HCT116 (cell line): ENCODE measurements at regions not wholly inside any gene's neighbourhood (a gene's known extent, or its start where the extent isn't known, plus 50 kb on each side); places are given as distances from the start of the nearest gene placed in this dataset.

Source experiments
- ATAC-seq: fragments of 200-7000 bp; cut with Tn5 transposase; 2 replicates; pipeline ENCODE4 v1.9.1; 2020; ENCODE audit warnings: mild to moderate bottlenecking, moderate library complexity
- BruUV-seq: library from RNA; stranded (reverse); fragments of 400-500 nt; replicated peaks from 2 replicates; lab custom pipeline; 2021; lab: Mats Ljungman, UMichigan
- CTCF ChIA-PET: fragments of 300-600 bp; sonication (Branson Sonifier 250); formaldehyde crosslinking; loops from one replicate; lab custom pipeline; 2021; ENCODE audit warnings: antibody characterized with exemption; lab: Charles Lee
- POLR2A ChIA-PET: fragments of 300-600, 350-600 bp; sonication (Branson Sonifier 250); formaldehyde crosslinking; loops from one replicate; lab custom pipeline; 2021; ENCODE audit warnings: antibody characterized with exemption; lab: Charles Lee
- RAD21 ChIA-PET, 2 experiments: fragments of 300-600 bp; sonication (Branson Sonifier 250); formaldehyde crosslinking; loops; one replicate each; lab custom pipeline; 2023; ENCODE audit warnings: low total read pairs in 2 of 2; ENCODE audit not compliant: uncharacterized antibody in 2 of 2, unreplicated experiment in 2 of 2, low non-redundant PET in 1 of 2; lab: Charles Lee
- DNase-seq: peaks from one replicate; pipeline ENCODE4 v3.0.0-alpha.2; 2010; ENCODE audit warnings: low read depth, low spot score
- H2AFZ ChIP-seq: fragments of 200-600 bp; shearing (Covaris generic), sonication (generic); 2 replicates; pipeline ENCODE4 v1.6.1; 2017; ENCODE audit warnings: low read depth, mixed run types, mixed read lengths, antibody characterized with exemption, low read length; ENCODE audit not compliant: poor library complexity, severe bottlenecking
- H3K27ac ChIP-seq: 2 replicates; pipeline ENCODE4 v1.5.1; 2012; ENCODE audit warnings: low read depth, low read length
- H3K27me3 ChIP-seq: fragments of 200-600 bp; sonication (generic); 2 replicates; pipeline ENCODE4 v1.6.1; 2016; ENCODE audit warnings: mixed run types, low read length, mixed read lengths; ENCODE audit not compliant: insufficient read depth
- H3K36me3 ChIP-seq, 2 experiments: fragments of 200-500 bp in 1 of 2; fragments of 200-600 bp in 1 of 2; sonication (Bioruptor generic) in 1 of 2; sonication (generic) in 1 of 2; 2 replicates each; pipeline versions ENCODE4 v1.5.1 to v1.6.1; 2014 to 2016; ENCODE audit warnings: low read length in 2 of 2, inconsistent platforms in 1 of 2, mixed read lengths in 1 of 2, mixed run types in 1 of 2; ENCODE audit not compliant: insufficient read depth in 2 of 2, control insufficient read depth in 1 of 2
- H3K4me1 ChIP-seq, 2 experiments: fragments of 200-600 bp in 1 of 2; sonication (generic) in 1 of 2; 2 replicates each; pipeline versions ENCODE4 v1.5.1 to v1.6.1; 2012 to 2017; ENCODE audit warnings: low read length in 2 of 2, inconsistent platforms in 1 of 2, mild to moderate bottlenecking in 1 of 2, mixed read lengths in 1 of 2, mixed run types in 1 of 2, moderate library complexity in 1 of 2; ENCODE audit not compliant: insufficient read depth in 2 of 2, control insufficient read depth in 1 of 2
- H3K4me2 ChIP-seq: fragments of 200-600 bp; sonication (generic); 2 replicates; pipeline ENCODE4 v1.6.1; 2017; ENCODE audit warnings: mixed run types, low read length, mixed read lengths
- H3K4me3 ChIP-seq, 2 experiments: fragments of 200-600 bp in 1 of 2; sonication (generic) in 1 of 2; replicated peaks in 1 of 2; 2 replicates each; pipeline ENCODE4 v1.5.1; 2011 to 2016; ENCODE audit warnings: low read length in 2 of 2, control low read depth in 1 of 2, low read depth in 1 of 2, mild to moderate bottlenecking in 1 of 2, mixed read lengths in 1 of 2, mixed run types in 1 of 2
- H3K79me2 ChIP-seq: fragments of 200-600 bp; sonication (generic); 2 replicates; pipeline ENCODE4 v1.6.1; 2017; ENCODE audit warnings: mild to moderate bottlenecking, mixed run types, low read length, moderate library complexity, mixed read lengths; ENCODE audit not compliant: insufficient read depth
- H3K9ac ChIP-seq: fragments of 200-600 bp; sonication (generic); 2 replicates; pipeline ENCODE4 v1.6.1; 2016; ENCODE audit warnings: low read length, mixed read lengths
- H3K9me2 ChIP-seq: fragments of 200-600 bp; sonication (generic), shearing (Covaris generic); 2 replicates; pipeline ENCODE4 v1.6.1; 2017; ENCODE audit warnings: mixed run types, mild to moderate bottlenecking, moderate library complexity; ENCODE audit not compliant: insufficient read depth
- H3K9me3 ChIP-seq, 2 experiments: fragments of 200-500 bp in 1 of 2; fragments of 200-600 bp in 1 of 2; sonication (Bioruptor generic) in 1 of 2; sonication (generic) in 1 of 2; 2 replicates each; pipeline ENCODE4 v1.6.1; 2014 to 2017; ENCODE audit warnings: low read length in 2 of 2, mixed read lengths in 2 of 2, inconsistent platforms in 1 of 2, low read depth in 1 of 2, mild to moderate bottlenecking in 1 of 2, mixed run types in 1 of 2, moderate library complexity in 1 of 2; ENCODE audit not compliant: control insufficient read depth in 1 of 2, insufficient read depth in 1 of 2
- H4K20me1 ChIP-seq: fragments of 200-600 bp; sonication (generic), shearing (Covaris generic); 2 replicates; pipeline ENCODE4 v1.6.1; 2017; ENCODE audit warnings: mixed run types, mild to moderate bottlenecking, moderate library complexity; ENCODE audit not compliant: insufficient read depth
- ATF3 ChIP-seq: IDR thresholded peaks from 2 replicates; pipeline ENCODE4 v1.6.1; 2012
- CEBPB ChIP-seq: IDR thresholded peaks from 2 replicates; pipeline ENCODE4 v1.6.1; 2012; ENCODE audit warnings: low read depth
- CTCF ChIP-seq, 3 experiments: fragments of 200-600 bp in 1 of 3; sonication (generic) in 1 of 3; IDR thresholded peaks in 2 of 3; conservative IDR thresholded peaks in 1 of 3; 2 replicates each; pipeline ENCODE4 v1.5.1; 2012 to 2017; ENCODE audit warnings: low read depth in 2 of 3, low read length in 2 of 3, antibody characterized with exemption in 1 of 3, borderline replicate concordance in 1 of 3, control low read depth in 1 of 3, mild to moderate bottlenecking in 1 of 3, mixed read lengths in 1 of 3, mixed run types in 1 of 3, moderate library complexity in 1 of 3; ENCODE audit not compliant: insufficient read depth in 1 of 3
- EGR1 ChIP-seq: IDR thresholded peaks from 2 replicates; pipeline ENCODE4 v1.6.1; 2012; ENCODE audit warnings: low read depth
- ELF1 ChIP-seq: IDR thresholded peaks from 2 replicates; pipeline ENCODE4 v1.6.1; 2012; ENCODE audit warnings: low read depth, borderline replicate concordance
- EZH2 ChIP-seq: fragments of 200-600 bp; sonication (generic); IDR thresholded peaks from 2 replicates; pipeline ENCODE4 v1.6.1; 2017; ENCODE audit warnings: antibody characterized with exemption, mixed run types
- EZH2phosphoT487 ChIP-seq: fragments of 200-600 bp; IDR thresholded peaks from 2 replicates; pipeline ENCODE4 v1.6.1; 2018; ENCODE audit warnings: antibody characterized with exemption, borderline replicate concordance
- FOSL1 ChIP-seq: IDR thresholded peaks from 2 replicates; pipeline ENCODE4 v1.6.1; 2012; ENCODE audit warnings: low read depth
- POLR2A ChIP-seq: IDR thresholded peaks from 2 replicates; pipeline ENCODE4 v1.7.0; 2011; ENCODE audit warnings: borderline replicate concordance; ENCODE audit not compliant: insufficient read depth, insufficient read length; ENCODE audit errors: extremely low read depth
- POLR2AphosphoS5 ChIP-seq: IDR thresholded peaks from 2 replicates; pipeline ENCODE4 v1.6.1; 2011; ENCODE audit warnings: mild to moderate bottlenecking, low read depth, low read length, moderate library complexity
- RAD21 ChIP-seq: IDR thresholded peaks from 2 replicates; pipeline ENCODE4 v1.6.1; 2012; ENCODE audit warnings: low read depth, mild to moderate bottlenecking
- SIN3A ChIP-seq: IDR thresholded peaks from 2 replicates; pipeline ENCODE4 v1.6.1; 2012; ENCODE audit warnings: low read depth
- SP1 ChIP-seq: IDR thresholded peaks from 2 replicates; pipeline ENCODE4 v1.6.1; 2012; ENCODE audit warnings: low read depth
- SRF ChIP-seq: IDR thresholded peaks from 2 replicates; pipeline ENCODE4 v1.6.1; 2012; ENCODE audit warnings: low read depth
- ZBTB33 ChIP-seq: IDR thresholded peaks from 2 replicates; pipeline ENCODE4 v1.6.1; 2011; ENCODE audit warnings: mild to moderate bottlenecking, low read length, moderate library complexity; ENCODE audit not compliant: insufficient replicate concordance; ENCODE audit errors: extremely low read depth
- ZFX ChIP-seq: fragments of 450-650 bp; IDR thresholded peaks from 2 replicates; pipeline ENCODE4 v1.6.1; 2017
- intact Hi-C: fragments of 100-400 bp; cut with micrococcal nuclease; formaldehyde crosslinking; loops from 2 replicates; pipeline ENCODE4 v1.10.0; 2022

DNA sequence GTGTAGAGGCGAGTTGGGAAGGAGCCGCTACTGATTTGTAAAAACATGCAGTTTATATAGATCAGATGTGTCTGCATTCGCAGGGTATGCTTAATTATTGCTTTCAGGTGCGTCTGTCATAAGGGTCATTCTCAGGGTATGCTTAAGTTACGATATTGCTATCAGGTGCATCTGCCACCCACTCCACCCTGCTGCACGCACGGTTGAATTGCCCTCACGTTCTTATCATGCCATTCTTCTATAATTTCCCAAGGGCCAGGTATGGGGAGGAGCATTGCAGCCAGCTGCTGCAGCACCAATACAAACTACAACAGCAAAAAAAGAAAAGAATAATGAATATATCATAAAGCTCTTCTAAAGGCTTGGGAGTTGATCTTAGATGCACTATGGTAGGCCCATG, 230.0 kb downstream of the KBTBD8 start (continued):
- TF ChIP-seq POLR2A = no peak
- TF ChIP-seq SRF = no peak
- no peak for TF ChIP-seq EGR1
- no peak for TF ChIP-seq FOSL1
- no peak for TF ChIP-seq ZFX
- TF ChIP-seq CEBPB = no peak
- TF ChIP-seq ELF1 = no peak

DNA sequence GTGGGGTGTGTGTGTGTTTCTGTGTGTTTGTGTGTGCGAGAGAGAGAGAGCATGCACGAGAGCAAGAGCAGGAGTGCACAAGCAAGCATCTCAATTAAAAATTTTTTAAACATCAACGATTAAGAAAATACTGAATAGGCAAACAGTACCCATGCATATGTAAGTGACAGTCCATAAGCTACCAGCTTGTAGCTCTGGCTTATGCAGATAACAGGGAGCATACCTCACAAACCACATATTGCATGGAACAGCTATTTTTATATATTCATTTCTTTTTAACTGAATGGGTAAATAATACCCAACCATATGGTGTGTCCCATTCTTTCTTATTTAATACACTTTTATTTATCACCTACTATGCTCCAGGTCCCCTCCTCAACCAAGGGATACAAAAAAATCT, 234.5 kb downstream of the KBTBD8 start:
- H2AFZ ChIP-seq = no peak overlapping the region
- intact Hi-C loops = no loop called here
- BruUV-seq = no TSS peak
- ChIA-PET POLR2A (no interaction called here), RAD21 (no interaction called here), CTCF (no interaction called here)
- no peak overlapping the region for H3K4me3 ChIP-seq
- H3K27ac ChIP-seq = no peak overlapping the region
- H3K36me3 ChIP-seq = no peaks in the 10 kb centered on the region
- no peaks in the 10 kb centered on the region for H3K79me2 ChIP-seq
- no peaks in the 10 kb centered on the region for H4K20me1 ChIP-seq
- H3K9me3 ChIP-seq = no peaks in the 10 kb centered on the region
- ATAC-seq (no peak), DNase-seq (no peak)
- H3K27me3 ChIP-seq = peaks cover 22% of the 10 kb centered on the region
- H3K4me1 ChIP-seq = no peaks in the 10 kb centered on the region
- TF ChIP-seq EGR1 (no peak), POLR2AphosphoS5 (no peak), SP1 (no peak), SIN3A (no peak), RAD21 (no peak), CTCF (IDR thresholded peaks at IDR 0.05 in 2 of 3, conservative IDR thresholded peaks at IDR 0.05 in 1 of 3; ENCODE audit: borderline replicate concordance in 1 of 3, insufficient read depth in 1 of 3, low read depth in 2 of 3, low read length in 2 of 3) (no peak), ZFX (no peak), EZH2phosphoT487 (no peak), ELF1 (no peak), FOSL1 (no peak), CEBPB (no peak), ZBTB33 (no peak), POLR2A (no peak), ATF3 (no peak), SRF (no peak), EZH2 (no peak)
- H3K4me2 ChIP-seq = no peak overlapping the region
- no peak overlapping the region for H3K9ac ChIP-seq
- no peaks in the 10 kb centered on the region for H3K9me2 ChIP-seq
